Thyroid gland (tissue), 4 donors: ENCODE measurements at regions not wholly inside any gene's neighbourhood (a gene's known extent, or its start where the extent isn't known, plus 50 kb on each side); places are given as distances from the start of the nearest gene placed in this dataset.

Source experiments
- CTCF ChIP-seq, 6 experiments: fragments of 200-600 bp in 3 of 6; fragments of 450-650 bp in 3 of 6; sonication (generic) in 3 of 6; IDR thresholded peaks; one replicate each; pipeline ENCODE4 v1.5.1; 2016 to 2019; ENCODE audit warnings: antibody characterized with exemption in 6 of 6, mild to moderate bottlenecking in 2 of 6, inconsistent platforms in 1 of 6, moderate library complexity in 1 of 6
- POLR2A ChIP-seq, 2 donors: fragments of 450-650 bp; IDR thresholded peaks; one replicate each; pipeline ENCODE4 v1.6.1; 2017; ENCODE audit warnings: antibody characterized with exemption in 2 of 2, mild to moderate bottlenecking in 2 of 2, moderate library complexity in 1 of 2

GRCh38 chr18:37762076-37762621, 196.6 kb upstream of the CELF4 start:
- TF ChIP-seq POLR2A (IDR thresholded peaks at IDR 0.05), result no peak
- TF ChIP-seq CTCF (IDR thresholded peaks at IDR 0.05), result no peak
